ENCODE measurements at regions not wholly inside any gene's neighbourhood (a gene's known extent, or its start where the extent isn't known, plus 50 kb on each side); places are given as distances from the start of the nearest gene placed in this dataset.
"Not testable (repeated sequence)": the region's sequence is repeated elsewhere in the genome, so short reads cannot be mapped to it uniquely, and the experiment has no call there.

- not testable (repeated sequence) for TF ChIP-seq CTCF, POLR2A (IDR thresholded peaks at IDR 0.05)
Observed at GRCh38 chr5:162621726-162622263, 554.2 kb downstream of the GABRG2 start.

All from ovary (tissue), 3 donors.